GM23338 (cell line): ENCODE measurements at regions not wholly inside any gene's neighbourhood (a gene's known extent, or its start where the extent isn't known, plus 50 kb on each side); places are given as distances from the start of the nearest gene placed in this dataset.

Experiments
- ATAC-seq: fragments of 200-7000 bp; cut with Tn5 transposase; 3 replicates; pipeline ENCODE4 v1.9.1; 2020
- DNase-seq: peaks from one replicate; pipeline ENCODE4 v3.0.0-alpha.2; 2015; ENCODE audit warnings: low spot score
- H2AFZ ChIP-seq: fragments of 200-600 bp; sonication (generic); 2 replicates; pipeline ENCODE4 v1.8.0; 2016; ENCODE audit warnings: antibody characterized with exemption, mild to moderate bottlenecking, moderate library complexity
- H3F3A ChIP-seq: fragments of 200-600 bp; sonication (generic); replicated peaks from 2 replicates; pipeline ENCODE4 v1.8.0; 2017; ENCODE audit warnings: antibody characterized with exemption, mixed run types, low read depth
- H3K27ac ChIP-seq: fragments of 200-600 bp; sonication (generic); 2 replicates; pipeline ENCODE4 v1.6.1; 2016; ENCODE audit warnings: low read depth
- H3K27me3 ChIP-seq: fragments of 200-600 bp; sonication (generic); 2 replicates; pipeline ENCODE4 v1.8.0; 2016; ENCODE audit warnings: mild to moderate bottlenecking, mixed run types, moderate library complexity; ENCODE audit not compliant: insufficient read depth
- H3K36me3 ChIP-seq: fragments of 200-600 bp; sonication (generic); 2 replicates; pipeline ENCODE4 v1.8.0; 2016; ENCODE audit warnings: mild to moderate bottlenecking; ENCODE audit not compliant: insufficient read depth
- H3K4me1 ChIP-seq: fragments of 200-600 bp; sonication (generic); 2 replicates; pipeline ENCODE4 v1.8.0; 2016; ENCODE audit warnings: mild to moderate bottlenecking, moderate library complexity; ENCODE audit not compliant: insufficient read depth
- H3K4me2 ChIP-seq: fragments of 200-600 bp; sonication (generic); 2 replicates; pipeline ENCODE4 v1.7.1; 2017; ENCODE audit warnings: mixed run types
- H3K4me3 ChIP-seq: fragments of 200-600 bp; sonication (generic); 2 replicates; pipeline ENCODE4 v1.6.1; 2016; ENCODE audit warnings: mixed run types
- H3K79me2 ChIP-seq: fragments of 200-600 bp; sonication (generic); replicated peaks from 2 replicates; pipeline ENCODE4 v1.8.0; 2017; ENCODE audit warnings: mild to moderate bottlenecking; ENCODE audit not compliant: insufficient read depth
- H3K9me2 ChIP-seq: fragments of 200-600 bp; sonication (generic); 2 replicates; pipeline ENCODE4 v1.8.0; 2017; ENCODE audit not compliant: insufficient read depth
- H4K20me1 ChIP-seq: fragments of 200-600 bp; sonication (generic); replicated peaks from 2 replicates; pipeline ENCODE4 v1.8.0; 2017; ENCODE audit warnings: mild to moderate bottlenecking; ENCODE audit not compliant: insufficient read depth
- H3K27ac Mint-ChIP-seq: 2 replicates; pipeline ENCODE4 v1.8.0; 2020; ENCODE audit warnings: inconsistent platforms, mild to moderate bottlenecking, moderate library complexity, mixed read lengths
- H3K27me3 Mint-ChIP-seq: 3 replicates; pipeline ENCODE4 v1.8.0; 2022; ENCODE audit warnings: low read depth, mild to moderate bottlenecking, moderate library complexity, mixed read lengths, inconsistent platforms; ENCODE audit not compliant: insufficient read depth, poor library complexity
- H3K36me3 Mint-ChIP-seq: 3 replicates; pipeline ENCODE4 v1.8.0; 2021; ENCODE audit warnings: low read depth, mild to moderate bottlenecking, inconsistent platforms, moderate library complexity, mixed read lengths
- H3K4me1 Mint-ChIP-seq: 3 replicates; pipeline ENCODE4 v1.8.0; 2020; ENCODE audit warnings: mild to moderate bottlenecking, inconsistent platforms, mixed read lengths
- H3K4me3 Mint-ChIP-seq: 3 replicates; pipeline ENCODE4 v1.8.0; 2021; ENCODE audit warnings: moderate library complexity, mild to moderate bottlenecking, inconsistent platforms, mixed read lengths
- H3K9me3 Mint-ChIP-seq: 3 replicates; pipeline ENCODE4 v1.8.0; 2020; ENCODE audit warnings: moderate library complexity, mild to moderate bottlenecking, inconsistent platforms, mixed read lengths
- CREB1 ChIP-seq: fragments of 250-450 bp; sonication (Bioruptor Pico); IDR thresholded peaks from 2 replicates; pipeline ENCODE4 v1.5.0; 2020; ENCODE audit warnings: low read depth, mild to moderate bottlenecking, moderate library complexity
- CTCF ChIP-seq, 2 experiments: fragments of 200-600 bp in 1 of 2; sonication (generic) in 1 of 2; conservative IDR thresholded peaks; 2 replicates each; pipeline versions ENCODE4 v1.5.1 to v1.6.1; 2016 to 2017; ENCODE audit warnings: antibody characterized with exemption in 2 of 2, low read depth in 2 of 2, mild to moderate bottlenecking in 2 of 2, moderate library complexity in 1 of 2
- EZH2 ChIP-seq: fragments of 200-600 bp; sonication (generic); IDR thresholded peaks from one replicate; pipeline ENCODE4 v1.8.0; 2017; ENCODE audit warnings: antibody characterized with exemption, mild to moderate bottlenecking, low read depth; ENCODE audit not compliant: unreplicated experiment
- EZH2phosphoT487 ChIP-seq: fragments of 200-600 bp; sonication (generic); IDR thresholded peaks from one replicate; pipeline ENCODE4 v1.8.1; 2018; ENCODE audit warnings: antibody characterized with exemption; ENCODE audit not compliant: unreplicated experiment
- JUNB ChIP-seq: IDR thresholded peaks from one replicate; pipeline ENCODE4 v1.6.1; 2016; ENCODE audit warnings: antibody characterized with exemption; ENCODE audit not compliant: unreplicated experiment
- NANOG ChIP-seq: IDR thresholded peaks from 2 replicates; pipeline ENCODE4 v1.6.1; 2016; ENCODE audit warnings: antibody characterized with exemption, borderline replicate concordance
- POLR2AphosphoS5 ChIP-seq: IDR thresholded peaks from 2 replicates; pipeline ENCODE4 v1.6.1; 2016; ENCODE audit warnings: antibody characterized with exemption, low read depth
- REST ChIP-seq: IDR thresholded peaks from one replicate; pipeline ENCODE4 v1.6.1; 2018; ENCODE audit warnings: antibody characterized with exemption; ENCODE audit not compliant: unreplicated experiment
- STAT1 ChIP-seq: IDR thresholded peaks from one replicate; pipeline ENCODE4 v1.6.1; 2016; ENCODE audit warnings: antibody characterized with exemption; ENCODE audit not compliant: unreplicated experiment
- ZNF114 ChIP-seq: fragments of 250-450 bp; sonication (Bioruptor Pico); IDR thresholded peaks from 2 replicates; pipeline ENCODE4 v1.5.0; 2020; ENCODE audit warnings: mild to moderate bottlenecking, moderate library complexity
- ZNF331 ChIP-seq: fragments of 250-450 bp; sonication (Bioruptor Pico); IDR thresholded peaks from 2 replicates; pipeline ENCODE4 v1.5.0; 2020; ENCODE audit warnings: low read depth, mild to moderate bottlenecking, moderate library complexity
- ZNF462 ChIP-seq: fragments of 250-450 bp; sonication (Bioruptor Pico); IDR thresholded peaks from 2 replicates; pipeline ENCODE4 v1.5.0; 2020; ENCODE audit warnings: mild to moderate bottlenecking, moderate library complexity

GRCh38 chr3:154515921-154516320, 85.9 kb upstream of the GPR149 start:
- no peaks in the 10 kb centered on the region for H4K20me1 ChIP-seq
- Mint-ChIP-seq H3K27ac (no peak overlapping the region), H3K36me3 (no peaks in the 10 kb centered on the region), H3K4me3 (no peak overlapping the region), H3K9me3 (no peaks in the 10 kb centered on the region), H3K27me3 (peaks cover 1% of the 10 kb centered on the region), H3K4me1 (peaks cover 3% of the 10 kb centered on the region; the same call in 1 of the 3 replicates)
- no peak overlapping the region for H2AFZ ChIP-seq
- no peaks in the 10 kb centered on the region; the same call in 1 of the 2 replicates for H3K9me2 ChIP-seq
- TF ChIP-seq EZH2phosphoT487 (no peak), CTCF (conservative IDR thresholded peaks at IDR 0.05; ENCODE audit: low read depth in 2 of 2) (no peak), JUNB (no peak), EZH2 (no peak), ZNF331 (CRISPR knock-in tag) (no peak), POLR2AphosphoS5 (no peak), ZNF114 (no peak), NANOG (no peak), CREB1 (CRISPR knock-in tag) (no peak), STAT1 (no peak), ZNF462 (CRISPR knock-in tag) (no peak), REST (no peak)
- H3F3A ChIP-seq, result no peaks in the 10 kb centered on the region
- DNase-seq, result no peak
- H3K79me2 ChIP-seq, result no peaks in the 10 kb centered on the region
- H3K27me3 ChIP-seq, result no peaks in the 10 kb centered on the region
- no peak overlapping the region for H3K4me3 ChIP-seq
- no peaks in the 10 kb centered on the region for H3K36me3 ChIP-seq
- no peak for ATAC-seq
- H3K27ac ChIP-seq, result no peak overlapping the region
- no peak overlapping the region for H3K4me2 ChIP-seq
- peaks cover 9% of the 10 kb centered on the region for H3K4me1 ChIP-seq
